ENCODE measurements at regions not wholly inside any gene's neighbourhood (a gene's known extent, or its start where the extent isn't known, plus 50 kb on each side); places are given as distances from the start of the nearest gene placed in this dataset.

DNA sequence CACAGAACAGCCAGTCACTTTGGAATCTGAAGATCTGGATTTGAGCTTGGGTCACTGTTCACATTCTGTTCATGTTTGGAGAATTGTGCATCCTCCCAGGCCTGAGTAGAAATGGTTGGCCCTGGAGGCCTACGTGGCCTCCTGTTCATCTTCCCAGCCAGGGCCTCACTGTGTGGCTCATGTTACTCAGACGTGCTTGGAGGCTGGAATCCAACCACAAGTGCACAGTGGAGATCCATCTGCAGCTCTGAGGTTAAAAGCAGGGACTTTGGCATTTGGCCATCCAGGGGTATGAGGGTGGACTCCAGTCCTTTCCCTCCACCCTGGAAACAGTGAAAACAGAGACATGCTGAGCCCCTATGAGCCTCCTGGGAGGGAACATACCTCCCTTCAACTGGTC, 709.0 kb upstream of the IGFBP3 start:
- TF ChIP-seq SIX5 (IDR thresholded peaks at IDR 0.05; ENCODE audit: low read depth, low read length, severe bottlenecking) (no peak), TARDBP (IDR thresholded peaks at IDR 0.05; ENCODE audit: borderline replicate concordance) (no peak)
- TF ChIP-seq, protein P1, sequence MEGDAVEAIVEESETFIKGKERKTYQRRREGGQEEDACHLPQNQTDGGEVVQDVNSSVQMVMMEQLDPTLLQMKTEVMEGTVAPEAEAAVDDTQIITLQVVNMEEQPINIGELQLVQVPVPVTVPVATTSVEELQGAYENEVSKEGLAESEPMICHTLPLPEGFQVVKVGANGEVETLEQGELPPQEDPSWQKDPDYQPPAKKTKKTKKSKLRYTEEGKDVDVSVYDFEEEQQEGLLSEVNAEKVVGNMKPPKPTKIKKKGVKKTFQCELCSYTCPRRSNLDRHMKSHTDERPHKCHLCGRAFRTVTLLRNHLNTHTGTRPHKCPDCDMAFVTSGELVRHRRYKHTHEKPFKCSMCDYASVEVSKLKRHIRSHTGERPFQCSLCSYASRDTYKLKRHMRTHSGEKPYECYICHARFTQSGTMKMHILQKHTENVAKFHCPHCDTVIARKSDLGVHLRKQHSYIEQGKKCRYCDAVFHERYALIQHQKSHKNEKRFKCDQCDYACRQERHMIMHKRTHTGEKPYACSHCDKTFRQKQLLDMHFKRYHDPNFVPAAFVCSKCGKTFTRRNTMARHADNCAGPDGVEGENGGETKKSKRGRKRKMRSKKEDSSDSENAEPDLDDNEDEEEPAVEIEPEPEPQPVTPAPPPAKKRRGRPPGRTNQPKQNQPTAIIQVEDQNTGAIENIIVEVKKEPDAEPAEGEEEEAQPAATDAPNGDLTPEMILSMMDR (IDR thresholded peaks at IDR 0.05 in 2 of 3, conservative IDR thresholded peaks at IDR 0.05 in 1 of 3; ENCODE audit: control insufficient read depth in 2 of 3, extremely low read depth in 1 of 3, insufficient read depth in 1 of 3, low read depth in 3 of 3, low read length in 3 of 3), result no peak
